GM21825 (cell line): ENCODE measurements at regions not wholly inside any gene's neighbourhood (a gene's known extent, or its start where the extent isn't known, plus 50 kb on each side); places are given as distances from the start of the nearest gene placed in this dataset.

ENCODE experiments used
- ATAC-seq: cut with Tn5 transposase; IDR thresholded peaks from one replicate; pipeline ENCODE4 v1.9.1; 2021; ENCODE audit warnings: mild to moderate bottlenecking, moderate library complexity; ENCODE audit not compliant: unreplicated experiment

DNA sequence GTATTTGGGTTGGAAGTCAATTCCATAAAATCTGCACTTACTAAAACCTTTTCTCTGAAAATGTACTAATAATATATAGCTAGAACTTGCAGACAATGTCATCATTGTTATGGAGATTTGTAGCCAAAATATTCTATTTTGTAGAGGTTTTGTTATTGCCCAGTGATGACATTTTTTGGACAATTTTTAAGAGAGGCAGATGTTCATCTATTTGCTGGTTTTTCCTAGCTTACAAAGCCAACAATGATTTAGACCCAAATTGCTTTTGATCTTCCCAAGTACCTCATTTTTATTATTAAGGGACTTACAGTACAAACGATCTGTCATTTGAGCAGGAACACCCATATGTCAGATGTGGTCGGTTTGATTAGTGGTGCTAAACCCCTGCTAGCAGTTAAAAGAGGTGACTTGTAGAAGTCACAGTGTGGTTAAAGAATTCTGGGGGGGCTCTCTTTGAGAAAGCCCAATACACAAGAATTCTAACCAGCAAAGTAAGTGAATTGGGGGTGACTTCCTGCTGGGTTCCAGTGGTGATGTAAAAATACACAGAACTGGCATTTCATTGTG is 136.2 kb downstream of the KIT start:
- no peak for ATAC-seq
